A549 (cell line): ENCODE measurements at regions not wholly inside any gene's neighbourhood (a gene's known extent, or its start where the extent isn't known, plus 50 kb on each side); places are given as distances from the start of the nearest gene placed in this dataset.

Experiments used
- BCL3 ChIP-seq: fragments of >200 bp; sonication (Bioruptor Twin); formaldehyde crosslinking; IDR thresholded peaks from 3 replicates; pipeline ENCODE4 v1.6.1; 2016
- BHLHE40 ChIP-seq: IDR thresholded peaks from 2 replicates; pipeline ENCODE4 v1.6.1; 2012; ENCODE audit warnings: low read depth, low read length, inconsistent platforms
- CBX8 ChIP-seq: fragments of 200-600 bp; sonication (generic); IDR thresholded peaks from 2 replicates; pipeline ENCODE4 v1.6.1; 2016
- MAZ ChIP-seq: fragments of 150-350 bp; IDR thresholded peaks from 2 replicates; pipeline ENCODE4 v1.6.1; 2014; ENCODE audit warnings: antibody characterized with exemption, low read depth, low read length, borderline replicate concordance
- MYC ChIP-seq: IDR thresholded peaks from 2 replicates; pipeline ENCODE4 v1.6.1; 2012; ENCODE audit warnings: mild to moderate bottlenecking, inconsistent platforms, low read length, improper control_type of control experiment, borderline replicate concordance
- NPAS2 ChIP-seq: fragments of 250-450 bp; sonication (Bioruptor Pico); IDR thresholded peaks from 2 replicates; pipeline ENCODE4 v1.8.0; 2022; ENCODE audit warnings: mild to moderate bottlenecking, moderate library complexity, borderline replicate concordance
- POLR2AphosphoS2 ChIP-seq: conservative IDR thresholded peaks from 2 replicates; pipeline ENCODE4 v1.6.1; 2012; ENCODE audit warnings: low read length, improper control_type of control experiment, inconsistent platforms
- RAD21 ChIP-seq, 2 experiments: fragments of >200 bp in 1 of 2; sonication (Bioruptor Twin) in 1 of 2; formaldehyde crosslinking in 1 of 2; IDR thresholded peaks in 1 of 2; conservative IDR thresholded peaks in 1 of 2; 2 replicates in 1 of 2; 3 replicates in 1 of 2; pipeline ENCODE4 v1.6.1; 2012 to 2018; ENCODE audit warnings: inconsistent platforms in 1 of 2
- ZFP36 ChIP-seq: fragments of 450-650 bp; IDR thresholded peaks from 2 replicates; pipeline ENCODE4 v1.6.1; 2014; ENCODE audit warnings: borderline replicate concordance; ENCODE audit not compliant: partially characterized antibody
- TF ChIP-seq, protein P1 (sequence below): fragments of 250-450 bp; sonication (Bioruptor Pico); IDR thresholded peaks from 2 replicates; pipeline ENCODE4 v1.5.0; 2020; ENCODE audit warnings: low read depth, mild to moderate bottlenecking, moderate library complexity

GRCh38 chr10:113993489-113993991 is 50.1 kb upstream of the ADRB1 start (continued):
- TF ChIP-seq ZFP36 (no peak), POLR2AphosphoS2 (no peak), MYC (no peak), RAD21 (conservative IDR thresholded peaks at IDR 0.05 in 1 of 2, IDR thresholded peaks at IDR 0.05 in 1 of 2) (no peak), CBX8 (no peak), NPAS2 (CRISPR knock-in tag) (no peak), MAZ (no peak), BCL3 (no peak), BHLHE40 (no peak)
- TF ChIP-seq, protein P1, sequence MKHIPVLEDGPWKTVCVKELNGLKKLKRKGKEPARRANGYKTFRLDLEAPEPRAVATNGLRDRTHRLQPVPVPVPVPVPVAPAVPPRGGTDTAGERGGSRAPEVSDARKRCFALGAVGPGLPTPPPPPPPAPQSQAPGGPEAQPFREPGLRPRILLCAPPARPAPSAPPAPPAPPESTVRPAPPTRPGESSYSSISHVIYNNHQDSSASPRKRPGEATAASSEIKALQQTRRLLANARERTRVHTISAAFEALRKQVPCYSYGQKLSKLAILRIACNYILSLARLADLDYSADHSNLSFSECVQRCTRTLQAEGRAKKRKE: no peak
- TF ChIP-seq, all 56 proteins: peak for 0
